ENCODE measurements at regions not wholly inside any gene's neighbourhood (a gene's known extent, or its start where the extent isn't known, plus 50 kb on each side); places are given as distances from the start of the nearest gene placed in this dataset.

DNA sequence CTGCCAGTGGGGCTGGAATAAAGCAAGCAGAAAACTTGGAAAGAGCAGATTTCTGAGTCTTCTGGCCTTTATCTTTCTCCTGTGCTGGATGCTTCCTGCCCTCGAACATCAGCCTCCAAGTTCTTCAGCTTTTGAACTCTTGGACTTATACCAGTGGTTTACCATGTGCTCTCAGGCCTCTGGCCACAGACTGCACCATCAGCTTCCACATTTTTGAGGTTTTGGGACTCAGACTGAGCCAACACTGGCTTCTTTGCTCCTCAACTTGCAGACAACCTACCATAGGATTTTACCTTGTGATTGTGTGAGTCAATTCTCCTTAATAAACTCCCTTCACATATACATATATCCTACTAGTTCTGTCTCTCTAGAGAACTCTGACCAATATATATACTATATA lies 706.6 kb downstream of the NR2F2 start (continued):
- TF ChIP-seq, protein P1, sequence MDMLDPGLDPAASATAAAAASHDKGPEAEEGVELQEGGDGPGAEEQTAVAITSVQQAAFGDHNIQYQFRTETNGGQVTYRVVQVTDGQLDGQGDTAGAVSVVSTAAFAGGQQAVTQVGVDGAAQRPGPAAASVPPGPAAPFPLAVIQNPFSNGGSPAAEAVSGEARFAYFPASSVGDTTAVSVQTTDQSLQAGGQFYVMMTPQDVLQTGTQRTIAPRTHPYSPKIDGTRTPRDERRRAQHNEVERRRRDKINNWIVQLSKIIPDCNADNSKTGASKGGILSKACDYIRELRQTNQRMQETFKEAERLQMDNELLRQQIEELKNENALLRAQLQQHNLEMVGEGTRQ (IDR thresholded peaks at IDR 0.05; ENCODE audit: low read depth, low read length), result no peak
- TF ChIP-seq, protein P1 (CRISPR knock-in tag; IDR thresholded peaks at IDR 0.05; ENCODE audit: borderline replicate concordance), result no peak
- TF ChIP-seq MIXL1 (CRISPR knock-in tag; IDR thresholded peaks at IDR 0.05) (no peak), ZNF609 (CRISPR knock-in tag; IDR thresholded peaks at IDR 0.05; ENCODE audit: borderline replicate concordance) (no peak), PHF21A (CRISPR knock-in tag; IDR thresholded peaks at IDR 0.05) (no peak), GABPA (IDR thresholded peaks at IDR 0.05; ENCODE audit: low read depth, low read length) (no peak), GABPA (CRISPR knock-in tag; IDR thresholded peaks at IDR 0.05; ENCODE audit: low read depth) (no peak), ZNF10 (CRISPR knock-in tag; IDR thresholded peaks at IDR 0.05; ENCODE audit: borderline replicate concordance, low read depth) (no peak), PAF1 (CRISPR knock-in tag; IDR thresholded peaks at IDR 0.05) (no peak), NFRKB (IDR thresholded peaks at IDR 0.05) (no peak), ZC3H4 (CRISPR knock-in tag; IDR thresholded peaks at IDR 0.05; ENCODE audit: borderline replicate concordance) (no peak), ZNF589 (CRISPR knock-in tag; conservative IDR thresholded peaks at IDR 0.05) (no peak), ZNF496 (CRISPR knock-in tag; IDR thresholded peaks at IDR 0.05; ENCODE audit: insufficient replicate concordance) (no peak)

Data from HepG2 (cell line).